Ishikawa (cell line): ENCODE measurements at regions not wholly inside any gene's neighbourhood (a gene's known extent, or its start where the extent isn't known, plus 50 kb on each side); places are given as distances from the start of the nearest gene placed in this dataset.

ENCODE experiments used
- CEBPB ChIP-seq: IDR thresholded peaks from 2 replicates; pipeline ENCODE4 v1.6.1; 2012
- CREB1 ChIP-seq: IDR thresholded peaks from 2 replicates; pipeline ENCODE4 v1.6.1; 2012; ENCODE audit warnings: low read depth
- EGR1 ChIP-seq: IDR thresholded peaks from 2 replicates; pipeline ENCODE4 v1.6.1; 2012
- FOXM1 ChIP-seq: IDR thresholded peaks from 2 replicates; pipeline ENCODE4 v1.6.1; 2012; ENCODE audit warnings: low read depth, borderline replicate concordance
- NFIC ChIP-seq: IDR thresholded peaks from 2 replicates; pipeline ENCODE4 v1.6.1; 2012
- RAD21 ChIP-seq: IDR thresholded peaks from 2 replicates; pipeline ENCODE4 v1.6.1; 2012; ENCODE audit warnings: low read depth
- TAF1 ChIP-seq: IDR thresholded peaks from 2 replicates; pipeline ENCODE4 v1.6.1; 2012; ENCODE audit warnings: low read depth, mild to moderate bottlenecking
- TCF12 ChIP-seq: IDR thresholded peaks from 2 replicates; pipeline ENCODE4 v1.6.1; 2012; ENCODE audit warnings: low read depth
- TEAD4 ChIP-seq: IDR thresholded peaks from 2 replicates; pipeline ENCODE4 v1.6.1; 2012
- YY1 ChIP-seq: IDR thresholded peaks from 2 replicates; pipeline ENCODE4 v1.6.1; 2012; ENCODE audit warnings: low read depth
- ZBTB7A ChIP-seq: IDR thresholded peaks from 2 replicates; pipeline ENCODE4 v1.6.1; 2012; ENCODE audit warnings: low read depth
- TF ChIP-seq, protein P1 (sequence below): IDR thresholded peaks from 2 replicates; pipeline ENCODE4 v1.6.1; 2012; ENCODE audit warnings: low read depth, mild to moderate bottlenecking
- TF ChIP-seq, protein P2 (sequence below): IDR thresholded peaks from 2 replicates; pipeline ENCODE4 v1.6.1; 2012
- TF ChIP-seq, protein P3 (sequence below): IDR thresholded peaks from 2 replicates; pipeline ENCODE4 v1.6.1; 2012

DNA sequence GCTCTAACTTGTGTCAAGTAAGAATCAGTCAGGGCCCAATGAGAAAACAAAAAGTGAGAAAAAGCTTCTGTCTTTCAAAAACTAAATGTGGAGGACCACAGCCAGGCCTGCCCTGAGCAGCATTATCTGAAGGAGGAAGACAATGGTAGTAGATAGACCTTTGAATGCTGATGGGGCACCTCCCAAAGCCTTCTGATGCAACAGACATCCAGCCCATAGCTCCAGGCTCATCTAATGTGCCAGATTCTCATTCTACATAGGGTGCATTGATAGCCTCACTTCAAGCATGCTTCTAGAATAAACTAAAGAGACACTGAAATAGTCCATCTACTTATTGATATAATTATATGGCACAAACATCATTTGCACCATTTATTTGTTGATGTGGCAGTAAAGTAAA, 351.6 kb downstream of the HHIPL2 start:
- TF ChIP-seq TEAD4 (no peak), YY1 (no peak)
- TF ChIP-seq, protein P1, sequence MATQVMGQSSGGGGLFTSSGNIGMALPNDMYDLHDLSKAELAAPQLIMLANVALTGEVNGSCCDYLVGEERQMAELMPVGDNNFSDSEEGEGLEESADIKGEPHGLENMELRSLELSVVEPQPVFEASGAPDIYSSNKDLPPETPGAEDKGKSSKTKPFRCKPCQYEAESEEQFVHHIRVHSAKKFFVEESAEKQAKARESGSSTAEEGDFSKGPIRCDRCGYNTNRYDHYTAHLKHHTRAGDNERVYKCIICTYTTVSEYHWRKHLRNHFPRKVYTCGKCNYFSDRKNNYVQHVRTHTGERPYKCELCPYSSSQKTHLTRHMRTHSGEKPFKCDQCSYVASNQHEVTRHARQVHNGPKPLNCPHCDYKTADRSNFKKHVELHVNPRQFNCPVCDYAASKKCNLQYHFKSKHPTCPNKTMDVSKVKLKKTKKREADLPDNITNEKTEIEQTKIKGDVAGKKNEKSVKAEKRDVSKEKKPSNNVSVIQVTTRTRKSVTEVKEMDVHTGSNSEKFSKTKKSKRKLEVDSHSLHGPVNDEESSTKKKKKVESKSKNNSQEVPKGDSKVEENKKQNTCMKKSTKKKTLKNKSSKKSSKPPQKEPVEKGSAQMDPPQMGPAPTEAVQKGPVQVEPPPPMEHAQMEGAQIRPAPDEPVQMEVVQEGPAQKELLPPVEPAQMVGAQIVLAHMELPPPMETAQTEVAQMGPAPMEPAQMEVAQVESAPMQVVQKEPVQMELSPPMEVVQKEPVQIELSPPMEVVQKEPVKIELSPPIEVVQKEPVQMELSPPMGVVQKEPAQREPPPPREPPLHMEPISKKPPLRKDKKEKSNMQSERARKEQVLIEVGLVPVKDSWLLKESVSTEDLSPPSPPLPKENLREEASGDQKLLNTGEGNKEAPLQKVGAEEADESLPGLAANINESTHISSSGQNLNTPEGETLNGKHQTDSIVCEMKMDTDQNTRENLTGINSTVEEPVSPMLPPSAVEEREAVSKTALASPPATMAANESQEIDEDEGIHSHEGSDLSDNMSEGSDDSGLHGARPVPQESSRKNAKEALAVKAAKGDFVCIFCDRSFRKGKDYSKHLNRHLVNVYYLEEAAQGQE = no peak
- TF ChIP-seq, protein P2, sequence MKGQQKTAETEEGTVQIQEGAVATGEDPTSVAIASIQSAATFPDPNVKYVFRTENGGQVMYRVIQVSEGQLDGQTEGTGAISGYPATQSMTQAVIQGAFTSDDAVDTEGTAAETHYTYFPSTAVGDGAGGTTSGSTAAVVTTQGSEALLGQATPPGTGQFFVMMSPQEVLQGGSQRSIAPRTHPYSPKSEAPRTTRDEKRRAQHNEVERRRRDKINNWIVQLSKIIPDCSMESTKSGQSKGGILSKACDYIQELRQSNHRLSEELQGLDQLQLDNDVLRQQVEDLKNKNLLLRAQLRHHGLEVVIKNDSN = no peak
- TF ChIP-seq, protein P3, sequence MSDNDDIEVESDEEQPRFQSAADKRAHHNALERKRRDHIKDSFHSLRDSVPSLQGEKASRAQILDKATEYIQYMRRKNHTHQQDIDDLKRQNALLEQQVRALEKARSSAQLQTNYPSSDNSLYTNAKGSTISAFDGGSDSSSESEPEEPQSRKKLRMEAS = no peak

DNA sequence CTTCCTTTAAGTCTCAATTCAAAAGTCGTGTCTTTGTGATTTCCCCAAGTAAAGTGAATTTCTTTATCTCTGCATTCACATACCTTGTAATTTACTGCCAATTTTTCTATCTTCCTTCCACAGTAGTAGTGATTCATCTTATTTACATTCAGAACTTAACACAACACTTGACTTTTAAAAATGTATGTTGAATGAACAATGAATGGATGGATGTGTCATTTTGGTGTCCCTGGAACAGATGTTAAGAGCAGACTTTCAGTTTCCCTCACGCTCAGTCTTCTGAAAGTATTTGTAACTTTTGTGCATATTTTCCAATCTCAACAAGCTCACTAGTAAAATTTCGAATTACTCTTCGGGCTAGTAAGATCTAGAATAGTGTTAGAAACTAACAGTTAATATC, 352.0 kb downstream of the HHIPL2 start:
- no peak for TF ChIP-seq EGR1
- TF ChIP-seq NFIC = no peak
- TF ChIP-seq, protein P3 = no peak
- no peak for TF ChIP-seq CEBPB
- TF ChIP-seq, protein P1 = no peak
- no peak for TF ChIP-seq TEAD4
- TF ChIP-seq CREB1 = no peak
- no peak for TF ChIP-seq ZBTB7A
- TF ChIP-seq, protein P2 = no peak
- TF ChIP-seq FOXM1 = no peak
- TF ChIP-seq TCF12 = no peak
- TF ChIP-seq YY1 = no peak
- no peak for TF ChIP-seq RAD21

DNA sequence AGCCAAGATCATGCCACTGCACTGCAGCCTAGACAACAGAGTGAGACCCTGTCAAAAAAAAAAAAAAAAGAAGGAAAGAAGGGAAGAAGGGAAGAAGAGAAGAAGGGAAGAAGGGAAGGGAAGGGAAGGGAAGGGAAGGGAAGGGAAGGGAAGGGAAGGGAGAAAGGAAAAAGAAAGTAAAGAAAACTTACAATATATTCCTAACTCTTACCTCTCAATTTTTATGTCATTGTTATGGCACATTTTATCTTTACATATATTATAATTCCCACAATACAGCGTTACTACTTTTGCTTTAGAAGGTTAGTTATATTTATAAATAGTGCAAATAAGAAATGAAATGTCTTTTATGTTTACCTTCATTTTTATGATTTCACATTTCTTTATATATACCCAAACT, 358.7 kb downstream of the HHIPL2 start:
- TF ChIP-seq EGR1 (no peak), FOXM1 (no peak), ZBTB7A (no peak), YY1 (no peak), RAD21 (no peak), TEAD4 (no peak), NFIC (no peak), CEBPB (no peak), TAF1 (no peak)
- TF ChIP-seq, protein P2 = no peak
- TF ChIP-seq, protein P3 = no peak
- TF ChIP-seq, protein P1 = no peak

DNA sequence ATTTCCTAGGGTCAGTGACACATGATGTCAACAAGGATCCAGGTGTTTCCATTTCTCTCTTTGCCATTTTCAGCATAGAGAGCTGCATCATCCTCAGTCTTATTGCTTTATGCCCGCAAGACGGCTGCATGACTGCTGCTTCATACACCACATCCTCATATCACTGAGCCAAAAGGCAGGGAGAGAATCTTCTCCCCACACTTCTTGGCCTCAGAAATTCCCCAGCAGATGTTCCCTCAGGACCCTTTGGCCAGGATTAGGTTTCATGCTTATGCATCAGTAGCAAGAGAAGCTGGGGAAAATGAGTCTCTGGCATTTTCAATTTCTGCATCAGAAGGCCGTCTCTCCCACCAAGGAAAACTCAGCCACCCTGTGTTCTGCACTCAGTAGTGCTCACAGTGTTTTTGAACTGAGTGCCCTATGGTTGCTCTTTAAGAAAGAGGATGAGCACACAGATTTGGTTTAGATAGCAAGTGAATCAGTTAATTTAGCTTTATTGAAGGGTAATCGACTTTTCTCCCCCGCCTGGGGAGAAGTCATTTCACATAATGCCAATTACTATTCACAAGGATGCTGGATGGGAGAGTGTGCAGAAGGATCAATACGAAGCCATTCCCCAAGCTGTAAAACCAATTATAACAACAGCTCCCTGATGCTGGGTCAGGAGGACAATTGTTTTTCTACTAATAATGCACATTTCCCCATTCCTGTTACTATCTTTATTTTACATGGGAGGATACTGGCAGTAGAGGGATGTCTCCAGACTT, 360.2 kb downstream of the HHIPL2 start:
- TF ChIP-seq NFIC = no peak
- no peak for TF ChIP-seq ZBTB7A
